ENCODE measurements at regions not wholly inside any gene's neighbourhood (a gene's known extent, or its start where the extent isn't known, plus 50 kb on each side); places are given as distances from the start of the nearest gene placed in this dataset.
"Not testable (repeated sequence)": the region's sequence is repeated elsewhere in the genome, so short reads cannot be mapped to it uniquely, and the experiment has no call there.

GRCh38 chr5:104845541-104845940 lies 1283.0 kb upstream of the NUDT12 start:
- Mint-ChIP-seq H3K4me3 (no peak overlapping the region), H3K4me1 (no peaks in the 10 kb centered on the region), H3K27me3 (no peaks in the 10 kb centered on the region), H3K9me3 (peaks cover 17% of the 10 kb centered on the region), H3K36me3 (ENCODE audit: low read depth) (no peaks in the 10 kb centered on the region), H3K27ac (no peak overlapping the region)
- intact Hi-C loops (cut with micrococcal nuclease): no loop called here
- no peak for TF ChIP-seq CTCF (IDR thresholded peaks at IDR 0.05)
- ChIA-PET POLR2A (no interaction called here), CTCF (no interaction called here)
- ATAC-seq (ENCODE audit: low read depth): no peak
- no peak for DNase-seq

- H3K9me3 Mint-ChIP-seq: peaks cover 12% of the 10 kb centered on the region
- no peak overlapping the region for H3K27ac Mint-ChIP-seq
- ChIA-PET CTCF (no interaction called here), POLR2A (no interaction called here)
- H3K27me3 Mint-ChIP-seq: no peaks in the 10 kb centered on the region
- no peak for DNase-seq
- TF ChIP-seq CTCF (IDR thresholded peaks at IDR 0.05): no peak
- H3K4me1 Mint-ChIP-seq: no peaks in the 10 kb centered on the region
- H3K4me3 Mint-ChIP-seq: no peak overlapping the region
- no peak for ATAC-seq (ENCODE audit: low read depth)
- intact Hi-C loops (cut with micrococcal nuclease): no loop called here
- H3K36me3 Mint-ChIP-seq (ENCODE audit: low read depth): no peaks in the 10 kb centered on the region
Measured at GRCh38 chr5:104843822-104844221, 1281.2 kb upstream of the NUDT12 start.

DNA sequence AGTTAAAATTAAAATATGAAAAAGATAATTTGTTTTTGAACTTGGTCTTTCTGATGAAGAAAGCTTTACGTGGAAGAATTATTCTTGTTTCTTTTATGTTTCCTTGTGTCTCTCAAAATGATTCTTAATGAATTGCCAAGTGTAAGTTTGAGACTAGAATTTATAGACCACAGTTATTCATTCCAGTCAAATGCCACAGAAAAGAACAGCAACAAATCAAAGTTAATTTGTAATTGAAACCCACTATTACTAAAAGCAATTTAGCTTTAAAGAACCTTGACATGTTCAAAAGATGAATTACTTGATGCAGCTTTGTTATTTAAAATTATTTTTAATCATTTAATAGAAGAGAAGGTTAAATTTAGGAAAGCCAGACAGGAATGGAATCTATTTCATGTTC lies 1277.7 kb upstream of the NUDT12 start:
- POLR2A ChIA-PET: no interaction called here
- CTCF ChIA-PET: no interaction called here
- ATAC-seq (ENCODE audit: low read depth) (no peak), DNase-seq (no peak)
- Mint-ChIP-seq H3K36me3 (ENCODE audit: low read depth) (no peaks in the 10 kb centered on the region), H3K4me3 (no peak overlapping the region), H3K4me1 (no peaks in the 10 kb centered on the region), H3K27me3 (no peaks in the 10 kb centered on the region), H3K27ac (no peak overlapping the region), H3K9me3 (peaks cover 7% of the 10 kb centered on the region)
- intact Hi-C loops (cut with micrococcal nuclease): no loop called here
- TF ChIP-seq CTCF (IDR thresholded peaks at IDR 0.05): no peak

DNA sequence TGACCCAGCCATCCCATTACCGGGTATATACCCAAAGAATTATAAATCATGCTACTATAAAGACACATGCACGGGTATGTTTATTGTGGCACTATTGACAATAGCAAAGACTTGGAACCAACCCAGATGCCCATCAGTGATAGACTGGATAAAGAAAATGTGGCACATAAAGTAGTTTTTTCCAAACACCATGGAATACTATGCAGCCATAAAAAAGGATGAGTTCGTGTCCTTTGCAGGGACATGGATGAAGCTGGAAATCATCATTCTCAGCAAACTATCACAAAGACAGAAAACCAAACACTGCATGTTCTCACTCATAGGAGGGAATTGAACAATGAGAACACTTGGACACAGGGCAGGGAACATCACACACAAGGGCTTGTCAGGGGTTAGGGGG lies 1268.9 kb upstream of the NUDT12 start:
- DNase-seq; H3K27ac Mint-ChIP-seq; POLR2A ChIA-PET; CTCF ChIA-PET; intact Hi-C loops (cut with micrococcal nuclease); ATAC-seq (ENCODE audit: low read depth); H3K9me3 Mint-ChIP-seq; H3K36me3 Mint-ChIP-seq (ENCODE audit: low read depth); H3K4me3 Mint-ChIP-seq; H3K27me3 Mint-ChIP-seq; H3K4me1 Mint-ChIP-seq: not testable (repeated sequence)

DNA sequence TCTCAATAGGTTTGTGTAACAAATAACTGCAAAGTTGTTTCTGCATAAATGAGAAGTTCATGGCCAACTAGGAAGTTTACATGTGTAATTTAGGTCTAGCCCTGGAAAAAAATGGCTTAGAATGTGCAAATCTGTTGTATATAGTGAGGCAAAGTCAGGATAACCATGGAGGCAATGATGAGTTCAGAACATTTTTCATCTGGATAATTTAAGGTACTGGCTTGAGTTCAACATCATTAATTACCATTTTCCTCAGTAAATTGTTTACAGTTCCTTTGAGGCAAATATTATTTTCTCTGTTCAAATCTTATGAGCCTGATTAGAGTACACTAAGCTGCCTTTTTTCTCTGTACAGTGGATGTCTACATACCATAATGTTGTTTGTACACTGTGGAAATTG lies 1259.0 kb upstream of the NUDT12 start:
- H3K27ac Mint-ChIP-seq: no peak overlapping the region
- H3K36me3 Mint-ChIP-seq (ENCODE audit: low read depth): no peaks in the 10 kb centered on the region
- intact Hi-C loops (cut with micrococcal nuclease): no loop called here
- ChIA-PET CTCF (no interaction called here), POLR2A (no interaction called here)
- no peak for DNase-seq
- no peak for ATAC-seq (ENCODE audit: low read depth)
- H3K4me3 Mint-ChIP-seq: no peak overlapping the region
- no peaks in the 10 kb centered on the region for H3K4me1 Mint-ChIP-seq
- H3K27me3 Mint-ChIP-seq: no peaks in the 10 kb centered on the region
- H3K9me3 Mint-ChIP-seq: no peaks in the 10 kb centered on the region
- TF ChIP-seq CTCF (IDR thresholded peaks at IDR 0.05): no peak

GRCh38 chr5:104817127-104817526 lies 1254.5 kb upstream of the NUDT12 start:
- H3K4me3 Mint-ChIP-seq: no peak overlapping the region
- intact Hi-C loops (cut with micrococcal nuclease): no loop called here
- TF ChIP-seq CTCF (IDR thresholded peaks at IDR 0.05): no peak
- POLR2A ChIA-PET: no interaction called here
- H3K27me3 Mint-ChIP-seq: no peaks in the 10 kb centered on the region
- CTCF ChIA-PET: no interaction called here
- no peak overlapping the region for H3K27ac Mint-ChIP-seq
- no peaks in the 10 kb centered on the region for H3K4me1 Mint-ChIP-seq
- ATAC-seq (ENCODE audit: low read depth) (no peak), DNase-seq (no peak)
- H3K36me3 Mint-ChIP-seq (ENCODE audit: low read depth): no peaks in the 10 kb centered on the region
- H3K9me3 Mint-ChIP-seq: no peaks in the 10 kb centered on the region

Measured in activated B cell treated with CpG ODN at 0.5 μM for 24 hours (primary cell).